Transverse colon (tissue), 4 donors: ENCODE measurements at regions not wholly inside any gene's neighbourhood (a gene's known extent, or its start where the extent isn't known, plus 50 kb on each side); places are given as distances from the start of the nearest gene placed in this dataset.

Experiments
- DNase-seq: peaks from one replicate; pipeline ENCODE4 v3.0.0-alpha.2; 2019
- H3K27ac ChIP-seq, 4 donors: fragments of 200-600 bp; sonication (generic); 2 replicates each; pipeline ENCODE4 v1.5.1; 2016 to 2018; ENCODE audit warnings: inconsistent platforms in 4 of 4
- H3K27me3 ChIP-seq: fragments of 200-600 bp; sonication (generic); 2 replicates; pipeline ENCODE4 v1.5.1; 2017; ENCODE audit warnings: inconsistent platforms
- H3K36me3 ChIP-seq, 4 donors: fragments of 200-600 bp; sonication (generic); 2 replicates each; pipeline ENCODE4 v1.5.1; 2017 to 2019; ENCODE audit warnings: inconsistent platforms in 4 of 4
- H3K4me1 ChIP-seq, 4 donors: fragments of 200-600 bp; sonication (generic); 2 replicates each; pipeline ENCODE4 v1.5.1; 2017 to 2020; ENCODE audit warnings: inconsistent platforms in 4 of 4
- H3K4me3 ChIP-seq, 4 donors: fragments of 200-600 bp; sonication (generic); 1 replicate in 1 of 4; 2 replicates in 3 of 4; pipeline versions ENCODE4 v1.5.1 to v1.6.1; 2017 to 2019; ENCODE audit warnings: inconsistent platforms in 4 of 4
- H3K9me3 ChIP-seq, 2 donors: fragments of 200-600 bp; sonication (generic); 2 replicates each; pipeline ENCODE4 v1.5.1; 2017 to 2019; ENCODE audit warnings: inconsistent platforms in 2 of 2
- EP300 ChIP-seq: sonication (generic); formaldehyde crosslinking; IDR thresholded peaks from one replicate; pipeline ENCODE4 v1.6.1; 2017; ENCODE audit warnings: antibody characterized with exemption, low read depth
- POLR2A ChIP-seq: fragments of 450-650 bp; IDR thresholded peaks from one replicate; pipeline ENCODE4 v1.6.1; 2016; ENCODE audit warnings: antibody characterized with exemption, mild to moderate bottlenecking, moderate library complexity
- POLR2AphosphoS5 ChIP-seq, 3 donors: sonication (generic); formaldehyde crosslinking; IDR thresholded peaks; one replicate each; pipeline ENCODE4 v1.6.1; 2016; ENCODE audit warnings: antibody characterized with exemption in 3 of 3
- WGBS, 2 donors: methylation state at CpG; one replicate each; pipeline ENCODE4 v1.1.5; 2018; ENCODE audit warnings: low coverage in 1 of 2; 5-methylcytosine and 5-hydroxymethylcytosine counted together
- in situ Hi-C, 4 donors: fragments of 200-750 bp; cut with MboI; loops; one replicate each; pipeline versions ENCODE4 v1.15.0 to v1.15.1; 2017; ENCODE audit warnings: low sequenced_read_pairs in 3 of 4, low pct_ligation_motif_present in 1 of 4, low pct_unique_long_range_greater_than_20kb in 1 of 4
- intact Hi-C: fragments of 100-400 bp; cut with DNase I; formaldehyde crosslinking; loops from one replicate; pipeline ENCODE4 v1.15.1; 2023; ENCODE audit warnings: low total_unique reads
- TF ChIP-seq, protein P1 (sequence below), 5 experiments: fragments of 200-600 bp in 3 of 5; fragments of 450-650 bp in 2 of 5; sonication (generic) in 3 of 5; IDR thresholded peaks; 1 replicate in 2 of 5; 2 replicates in 3 of 5; pipeline ENCODE4 v1.5.1; 2016 to 2017; ENCODE audit warnings: antibody characterized with exemption in 5 of 5, inconsistent platforms in 3 of 5, mild to moderate bottlenecking in 2 of 5, moderate library complexity in 1 of 5

DNA sequence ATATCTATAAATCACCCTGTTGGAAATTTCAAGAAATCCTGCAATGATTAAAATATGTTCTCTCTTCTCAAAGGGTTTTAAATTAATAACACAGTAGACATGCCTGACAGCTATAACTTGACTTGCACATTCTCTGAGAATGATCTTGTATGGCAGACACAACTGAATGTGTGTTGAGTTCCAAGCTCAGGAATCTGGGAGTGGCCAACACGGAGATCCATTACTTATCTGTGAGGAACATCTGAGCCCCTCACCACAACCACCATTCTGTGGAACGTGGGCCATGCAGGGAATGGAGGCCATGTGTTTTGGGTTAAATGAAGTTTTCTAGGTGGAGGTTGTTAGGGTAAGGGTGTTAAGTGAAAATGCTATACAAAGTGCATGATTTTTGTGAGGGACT, 105.3 kb upstream of the CHMP2B start:
- no peaks in the 10 kb centered on the region for H3K36me3 ChIP-seq
- H3K4me1 ChIP-seq = no peaks in the 10 kb centered on the region
- intact Hi-C loops (no loop called here), in situ Hi-C loops (no loop called here)
- TF ChIP-seq POLR2AphosphoS5 (IDR thresholded peaks at IDR 0.05) (no peak), POLR2A (no peak), EP300 (no peak)
- TF ChIP-seq, protein P1, sequence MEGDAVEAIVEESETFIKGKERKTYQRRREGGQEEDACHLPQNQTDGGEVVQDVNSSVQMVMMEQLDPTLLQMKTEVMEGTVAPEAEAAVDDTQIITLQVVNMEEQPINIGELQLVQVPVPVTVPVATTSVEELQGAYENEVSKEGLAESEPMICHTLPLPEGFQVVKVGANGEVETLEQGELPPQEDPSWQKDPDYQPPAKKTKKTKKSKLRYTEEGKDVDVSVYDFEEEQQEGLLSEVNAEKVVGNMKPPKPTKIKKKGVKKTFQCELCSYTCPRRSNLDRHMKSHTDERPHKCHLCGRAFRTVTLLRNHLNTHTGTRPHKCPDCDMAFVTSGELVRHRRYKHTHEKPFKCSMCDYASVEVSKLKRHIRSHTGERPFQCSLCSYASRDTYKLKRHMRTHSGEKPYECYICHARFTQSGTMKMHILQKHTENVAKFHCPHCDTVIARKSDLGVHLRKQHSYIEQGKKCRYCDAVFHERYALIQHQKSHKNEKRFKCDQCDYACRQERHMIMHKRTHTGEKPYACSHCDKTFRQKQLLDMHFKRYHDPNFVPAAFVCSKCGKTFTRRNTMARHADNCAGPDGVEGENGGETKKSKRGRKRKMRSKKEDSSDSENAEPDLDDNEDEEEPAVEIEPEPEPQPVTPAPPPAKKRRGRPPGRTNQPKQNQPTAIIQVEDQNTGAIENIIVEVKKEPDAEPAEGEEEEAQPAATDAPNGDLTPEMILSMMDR (IDR thresholded peaks at IDR 0.05) = no peak
- H3K27ac ChIP-seq = no peak overlapping the region
- H3K4me3 ChIP-seq = no peak overlapping the region
- 58 to 67% methylated on average over 1 to 2 of the region's 2 CpGs for WGBS, 2 donors
- H3K9me3 ChIP-seq = no peaks in the 10 kb centered on the region
- no peak for DNase-seq
- no peaks in the 10 kb centered on the region for H3K27me3 ChIP-seq

DNA sequence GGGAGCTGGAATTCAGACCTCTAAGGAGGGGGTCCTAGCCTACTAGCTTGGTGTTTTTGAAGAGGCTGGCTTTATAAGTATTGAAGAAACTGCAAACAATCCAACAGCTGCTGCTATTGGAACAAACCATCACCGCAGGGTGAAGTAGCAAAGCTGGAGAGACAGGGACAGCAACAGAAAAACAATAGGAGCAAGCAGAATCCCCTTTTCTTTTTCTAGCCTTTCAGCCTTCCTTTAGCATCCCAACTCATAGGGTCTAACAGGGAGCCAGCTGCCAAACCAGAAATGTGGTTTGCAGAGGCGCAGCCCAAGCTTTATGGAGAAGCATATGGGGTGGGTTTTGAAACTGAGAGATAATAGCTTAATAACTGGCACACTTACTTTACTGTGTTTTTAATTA, 106.2 kb upstream of the CHMP2B start:
- no peaks in the 10 kb centered on the region for H3K27me3 ChIP-seq
- H3K4me1 ChIP-seq = no peaks in the 10 kb centered on the region
- intact Hi-C loops = no loop called here
- H3K9me3 ChIP-seq = no peaks in the 10 kb centered on the region
- WGBS, 2 donors = 67 to 68% methylated on average over 2 of the region's 2 CpGs
- DNase-seq = no peak
- no peaks in the 10 kb centered on the region for H3K36me3 ChIP-seq
- H3K4me3 ChIP-seq = no peak overlapping the region
- TF ChIP-seq, protein P1 (IDR thresholded peaks at IDR 0.05) = no peak
- TF ChIP-seq POLR2A = no peak
- no peak overlapping the region for H3K27ac ChIP-seq
- in situ Hi-C loops = no loop called here

DNA sequence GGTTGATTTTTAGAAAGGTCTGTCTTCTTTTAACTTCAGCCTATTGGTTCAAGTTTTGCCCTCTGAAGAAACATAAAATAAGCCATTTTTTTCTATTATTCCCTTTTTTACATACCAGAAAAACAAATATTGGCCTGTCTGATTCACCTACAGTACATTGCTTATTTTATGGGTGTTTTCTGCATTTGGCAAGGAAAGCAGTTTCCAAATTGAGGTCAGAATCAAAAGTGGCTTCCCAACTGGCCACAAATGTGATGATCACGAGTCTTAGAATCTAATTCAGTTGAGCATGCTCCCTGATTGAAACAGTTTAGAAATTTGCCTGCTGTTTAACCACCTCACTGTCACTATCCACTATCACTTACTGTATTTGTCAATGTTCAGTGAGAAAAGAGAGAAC, 106.9 kb upstream of the CHMP2B start:
- H3K4me1 ChIP-seq = no peaks in the 10 kb centered on the region
- no peaks in the 10 kb centered on the region for H3K27me3 ChIP-seq
- intact Hi-C loops (no loop called here), in situ Hi-C loops (no loop called here)
- WGBS, 2 donors = 43 to 46% methylated on average over 1 of the region's 1 CpG
- TF ChIP-seq POLR2AphosphoS5 (IDR thresholded peaks at IDR 0.05) = no peak
- no peak for TF ChIP-seq POLR2A
- TF ChIP-seq, protein P1 (IDR thresholded peaks at IDR 0.05) = no peak
- no peak for TF ChIP-seq EP300
- H3K36me3 ChIP-seq = no peaks in the 10 kb centered on the region
- H3K9me3 ChIP-seq = no peaks in the 10 kb centered on the region
- H3K4me3 ChIP-seq = no peak overlapping the region
- no peak overlapping the region for H3K27ac ChIP-seq
- DNase-seq = no peak

DNA sequence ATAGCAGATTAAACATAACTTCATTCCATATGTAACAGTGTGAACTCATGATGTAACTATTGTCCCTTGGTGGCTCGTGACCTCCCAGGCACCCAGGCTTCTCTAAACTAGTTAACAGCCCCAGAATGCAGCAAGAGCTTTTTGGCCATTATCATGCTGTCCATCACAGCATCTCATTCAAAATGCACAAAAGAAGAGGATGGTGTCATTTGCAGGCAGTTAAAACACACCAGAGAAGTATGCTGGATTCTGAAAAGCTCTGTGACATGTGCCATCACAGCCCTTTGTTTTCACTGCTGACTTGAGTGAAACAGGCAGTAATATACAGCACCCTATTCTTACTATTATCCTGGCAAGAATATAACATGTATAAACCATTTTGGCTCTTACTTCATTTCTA, 117.6 kb upstream of the CHMP2B start:
- WGBS, 2 donors = 41 to 57% methylated on average over 1 of the region's 1 CpG

More for the DNA sequence above, 117.6 kb upstream of the CHMP2B start:
- Histone ChIP-seq H3K27ac (no peak overlapping the region), H3K27me3 (no peaks in the 10 kb centered on the region), H3K4me1 (no peaks in the 10 kb centered on the region), H3K4me3 (no peak overlapping the region), H3K36me3 (no peaks in the 10 kb centered on the region), H3K9me3 (no peaks in the 10 kb centered on the region)
- in situ Hi-C loops (no loop called here), intact Hi-C loops (no loop called here)
- TF ChIP-seq POLR2A (no peak), EP300 (no peak), POLR2AphosphoS5 (IDR thresholded peaks at IDR 0.05) (no peak)
- TF ChIP-seq, protein P1 (IDR thresholded peaks at IDR 0.05) = no peak
- DNase-seq = no peak
